Fibroblast of mammary gland (primary cell): ENCODE measurements at regions not wholly inside any gene's neighbourhood (a gene's known extent, or its start where the extent isn't known, plus 50 kb on each side); places are given as distances from the start of the nearest gene placed in this dataset.

Source experiments
- DNase-seq: peaks from one replicate; pipeline ENCODE4 v3.0.0-alpha.2; 2010; ENCODE audit warnings: low read depth
- H3K4me3 ChIP-seq: 2 replicates; pipeline ENCODE4 v1.5.1; 2011; ENCODE audit warnings: low read depth, mild to moderate bottlenecking, low read length, moderate library complexity; ENCODE audit not compliant: control insufficient read depth
- CTCF ChIP-seq: conservative IDR thresholded peaks from 2 replicates; pipeline ENCODE4 v1.5.1; 2011; ENCODE audit warnings: low read depth, low read length, inconsistent platforms; ENCODE audit not compliant: control insufficient read depth, insufficient read depth

GRCh38 chr18:44548291-44549221 lies 132.1 kb upstream of the SETBP1 start:
- no peak overlapping the region for H3K4me3 ChIP-seq
- TF ChIP-seq CTCF: no peak
- peak; percentile 79 for DNase-seq

GRCh38 chr18:44552706-44553105 lies 128.0 kb upstream of the SETBP1 start:
- TF ChIP-seq CTCF: no peak
- no peak overlapping the region for H3K4me3 ChIP-seq
- DNase-seq: no peak

GRCh38 chr18:44556296-44556695 lies 124.4 kb upstream of the SETBP1 start:
- no peak overlapping the region for H3K4me3 ChIP-seq
- DNase-seq: no peak
- TF ChIP-seq CTCF: no peak

- TF ChIP-seq CTCF: no peak
- no peak for DNase-seq
- no peak overlapping the region for H3K4me3 ChIP-seq
Observed at GRCh38 chr18:44557616-44558151, 123.0 kb upstream of the SETBP1 start.

- TF ChIP-seq CTCF: no peak
- H3K4me3 ChIP-seq: no peak overlapping the region
- no peak for DNase-seq
Observed at GRCh38 chr18:44558767-44559166, 121.9 kb upstream of the SETBP1 start.

GRCh38 chr18:44562986-44563385 lies 117.7 kb upstream of the SETBP1 start:
- TF ChIP-seq CTCF: no peak
- no peak overlapping the region for H3K4me3 ChIP-seq
- DNase-seq: peak; percentile 15
